Heart right ventricle (tissue), 16 donors: ENCODE measurements at regions not wholly inside any gene's neighbourhood (a gene's known extent, or its start where the extent isn't known, plus 50 kb on each side); places are given as distances from the start of the nearest gene placed in this dataset.

Experiments
- ATAC-seq, 8 donors: fragments of 200-7000 bp; cut with Tn5 transposase; one replicate each; pipeline ENCODE4 v1.9.1; 2020; ENCODE audit warnings: mild to moderate bottlenecking in 8 of 8, moderate library complexity in 8 of 8, moderate number of reproducible peaks in 1 of 8
- DNase-seq, 2 donors: peaks; one replicate each; pipeline ENCODE4 v3.0.0-alpha.2; 2020
- H3K27ac ChIP-seq, 10 donors: fragments of 200-600 bp; sonication (generic) in 2 of 10; one replicate each; pipeline versions ENCODE4 v1.5.0 to v1.8.0; 2020 to 2022; ENCODE audit warnings: mild to moderate bottlenecking in 3 of 10
- H3K27me3 ChIP-seq, 7 donors: fragments of 200-600 bp; one replicate each; pipeline ENCODE4 v1.8.0; 2021 to 2022; ENCODE audit warnings: mild to moderate bottlenecking in 2 of 7
- H3K36me3 ChIP-seq, 9 donors: fragments of 200-600 bp; sonication (generic) in 1 of 9; one replicate each; pipeline versions ENCODE4 v1.5.0 to v1.8.0; 2020 to 2022; ENCODE audit warnings: mild to moderate bottlenecking in 2 of 9
- H3K4me1 ChIP-seq, 9 donors: fragments of 200-600 bp; sonication (generic) in 1 of 9; one replicate each; pipeline versions ENCODE4 v1.5.0 to v1.8.0; 2020 to 2022; ENCODE audit warnings: mild to moderate bottlenecking in 4 of 9
- H3K4me3 ChIP-seq, 10 donors: fragments of 200-600 bp; sonication (generic) in 2 of 10; one replicate each; pipeline versions ENCODE4 v1.5.0 to v1.8.0; 2020 to 2022; ENCODE audit warnings: mild to moderate bottlenecking in 7 of 10, moderate library complexity in 2 of 10
- H3K9me3 ChIP-seq, 11 donors: fragments of 200-600 bp in 10 of 11; sonication (generic) in 2 of 11; one replicate each; pipeline versions ENCODE4 v1.5.0 to v1.8.0; 2013 to 2022; ENCODE audit warnings: mild to moderate bottlenecking in 2 of 11, control low read depth in 1 of 11, moderate library complexity in 1 of 11
- WGBS, 2 donors: extraction: QIAGEN DNeasy Blood & Tissue Kit; methylation state at CpG; one replicate each; pipeline ENCODE4 v1.1.7; 2013; ENCODE audit warnings: inconsistent platforms in 1 of 2; 5-methylcytosine and 5-hydroxymethylcytosine counted together
- intact Hi-C, 10 donors: fragments of 100-400 bp; cut with DNase I; formaldehyde crosslinking; loops; one replicate each; pipeline versions ENCODE4 v1.11.1 to v1.14.2; 2022
- TF ChIP-seq, protein P1 (sequence below), 9 donors: fragments of 200-600 bp; sonication (generic) in 2 of 9; IDR thresholded peaks; one replicate each; pipeline versions ENCODE4 v1.5.0 to v1.8.0; 2021 to 2022; ENCODE audit warnings: antibody characterized with exemption in 9 of 9, mild to moderate bottlenecking in 5 of 9, moderate library complexity in 1 of 9
- donor health status: Arrhythmogenic right ventricular cardiomyopathy.
- donor health status: ischemic (EF 13 %, LVEDD 7.1; RV severe dilation, severe dysfunction).
- donor health status: healthy with polysubstance abuse.
- donor health status: DM: no; HTN: yes; CAD: no.
- donor health status: DM: no; HTN: no; CAD: no.
- donor health status: ischemic (EF 25% LVEDD 6.9; RV normal size, moderate dysfunction).
- donor health status: ischemic (EF 25% LVEDD 5.7; RV mildly dilated, moderate dysfunction).
- donor health status: healthy.
- donor health status: DM: yes; HTN: yes; CAD: no.
- donor health status: Ischemic cardiomyopathy.
- donor health status: ischemic (EF 35%, LVEDD 5.7; RV mildly dilated, moderate dysfunction).
- donor health status: nonischemic (EF 11% LVEDD 7.7; RV severe dilation, severe dysfunction).
- donor health status: DM: yes; HTN: yes; CAD: no.
- donor health status: PGD.
- donor health status: ischemic (EF 29% LVEDD 5.4; RV normal size, mild dysfunction).
- donor health status: nonischemic (EF 23%, LVEDD 6.1; RV moderate dilation, normal function).

DNA sequence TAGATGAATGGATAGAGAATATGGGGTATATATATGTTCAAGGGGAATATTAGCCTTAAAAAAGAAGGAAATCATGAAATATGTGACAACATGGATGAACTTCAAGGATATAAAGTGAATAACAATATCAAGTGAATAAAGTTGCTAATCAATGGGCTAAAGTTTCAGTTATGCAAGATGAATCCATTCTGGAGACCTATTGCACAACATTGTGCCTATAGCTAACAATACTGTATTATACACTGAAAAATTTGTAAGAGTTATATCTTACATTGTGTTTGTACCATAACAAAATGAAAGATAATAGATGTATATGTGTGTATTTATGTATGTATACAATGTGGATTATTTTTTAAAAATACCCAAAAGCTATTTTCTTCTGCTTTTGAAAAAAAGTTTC, 96.3 kb upstream of the DPYD start:
- ATAC-seq = no peak

DNA sequence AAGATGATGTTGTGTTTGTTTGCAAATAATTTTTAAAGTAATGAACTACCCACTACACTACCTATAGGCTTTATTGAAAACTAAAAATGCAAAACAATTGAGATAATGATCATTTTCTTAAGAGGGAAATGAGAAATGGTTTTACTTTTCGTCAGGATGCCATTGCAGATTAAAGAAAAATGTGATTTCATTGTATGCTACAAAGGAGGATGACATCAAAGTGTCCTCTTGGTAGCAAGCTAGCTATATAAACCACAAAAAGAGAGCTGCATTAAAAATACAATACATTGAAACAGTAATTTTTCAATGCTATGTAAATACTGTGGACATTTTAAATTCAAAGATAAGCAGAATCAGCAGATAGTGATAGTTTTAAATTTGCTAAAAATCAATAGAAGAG, 87.5 kb upstream of the DPYD start:
- intact Hi-C loops = loop anchor here in 1 of 10 donors (5.0 to 10.0 kb wide), 2 partner anchors 736 to 1164 kb away; no protein-coding TSS in a partner anchor
- H3K4me1 ChIP-seq = no peaks in the 10 kb centered on the region
- 50 to 51% methylated on average over 1 of the region's 1 CpG for WGBS, 2 donors

More for the DNA sequence above, 96.3 kb upstream of the DPYD start:
- no peak overlapping the region for H3K4me3 ChIP-seq
- no peak overlapping the region for H3K27ac ChIP-seq
- no peaks in the 10 kb centered on the region for H3K4me1 ChIP-seq
- DNase-seq = no peak
- peaks cover 0 to 4% (median 0%) of the 10 kb centered on the region in 11 donors for H3K9me3 ChIP-seq
- TF ChIP-seq, protein P1, sequence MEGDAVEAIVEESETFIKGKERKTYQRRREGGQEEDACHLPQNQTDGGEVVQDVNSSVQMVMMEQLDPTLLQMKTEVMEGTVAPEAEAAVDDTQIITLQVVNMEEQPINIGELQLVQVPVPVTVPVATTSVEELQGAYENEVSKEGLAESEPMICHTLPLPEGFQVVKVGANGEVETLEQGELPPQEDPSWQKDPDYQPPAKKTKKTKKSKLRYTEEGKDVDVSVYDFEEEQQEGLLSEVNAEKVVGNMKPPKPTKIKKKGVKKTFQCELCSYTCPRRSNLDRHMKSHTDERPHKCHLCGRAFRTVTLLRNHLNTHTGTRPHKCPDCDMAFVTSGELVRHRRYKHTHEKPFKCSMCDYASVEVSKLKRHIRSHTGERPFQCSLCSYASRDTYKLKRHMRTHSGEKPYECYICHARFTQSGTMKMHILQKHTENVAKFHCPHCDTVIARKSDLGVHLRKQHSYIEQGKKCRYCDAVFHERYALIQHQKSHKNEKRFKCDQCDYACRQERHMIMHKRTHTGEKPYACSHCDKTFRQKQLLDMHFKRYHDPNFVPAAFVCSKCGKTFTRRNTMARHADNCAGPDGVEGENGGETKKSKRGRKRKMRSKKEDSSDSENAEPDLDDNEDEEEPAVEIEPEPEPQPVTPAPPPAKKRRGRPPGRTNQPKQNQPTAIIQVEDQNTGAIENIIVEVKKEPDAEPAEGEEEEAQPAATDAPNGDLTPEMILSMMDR (IDR thresholded peaks at IDR 0.05) = no peak
- no peaks in the 10 kb centered on the region for H3K36me3 ChIP-seq
- peaks cover 0 to 4% (median 0%) of the 10 kb centered on the region in 7 donors for H3K27me3 ChIP-seq
- intact Hi-C loops = no loop called here

DNA sequence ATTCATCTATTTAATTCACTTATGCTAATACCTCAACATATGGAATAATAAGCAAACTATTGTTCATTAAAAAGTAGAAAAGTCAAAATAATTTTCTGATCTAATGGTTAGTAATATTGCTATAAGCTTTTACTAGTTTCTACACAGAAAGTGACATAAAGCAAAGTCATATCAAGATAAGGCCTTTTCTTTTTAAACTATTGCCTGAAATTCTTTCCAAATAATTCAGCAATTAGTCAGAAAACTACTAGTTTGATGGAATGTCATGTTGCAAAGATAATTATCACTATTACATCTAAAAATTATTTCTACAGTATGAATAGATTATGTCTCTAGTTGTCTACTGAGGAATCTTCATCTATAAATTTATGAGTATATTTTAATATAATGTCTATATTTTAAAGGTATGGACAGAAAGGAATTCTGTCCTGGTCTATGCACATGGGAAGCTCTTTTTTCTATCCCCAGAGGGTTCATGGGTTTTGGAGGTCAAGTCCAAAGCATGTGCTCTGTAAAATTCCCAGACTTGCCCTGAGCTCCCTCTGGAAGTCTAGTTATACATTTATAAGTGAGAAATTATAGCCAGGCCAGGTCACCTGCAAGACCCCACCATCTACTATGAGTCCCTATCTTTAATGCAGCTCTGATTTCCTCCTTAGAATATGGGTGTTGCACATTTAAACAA, 84.6 kb upstream of the DPYD start:
- TF ChIP-seq, protein P1 (IDR thresholded peaks at IDR 0.05) = no peak
- Histone ChIP-seq H3K27ac (no peak overlapping the region), H3K4me3 (no peak overlapping the region), H3K4me1 (no peaks in the 10 kb centered on the region), H3K27me3 (no peaks in the 10 kb centered on the region), H3K36me3 (no peaks in the 10 kb centered on the region), H3K9me3 (no peaks in the 10 kb centered on the region)
- no peak for ATAC-seq
- intact Hi-C loops = loop anchor here in 1 of 10 donors (5.0 to 10.0 kb wide), 2 partner anchors 733 to 1161 kb away; no protein-coding TSS in a partner anchor
- no peak for DNase-seq

More for the DNA sequence above, 87.5 kb upstream of the DPYD start:
- no peaks in the 10 kb centered on the region for H3K27me3 ChIP-seq
- TF ChIP-seq, protein P1 (IDR thresholded peaks at IDR 0.05) = no peak
- H3K4me3 ChIP-seq = no peak overlapping the region
- no peak overlapping the region for H3K27ac ChIP-seq
- ATAC-seq = no peak
- no peaks in the 10 kb centered on the region for H3K9me3 ChIP-seq
- no peak for DNase-seq
- no peaks in the 10 kb centered on the region for H3K36me3 ChIP-seq

DNA sequence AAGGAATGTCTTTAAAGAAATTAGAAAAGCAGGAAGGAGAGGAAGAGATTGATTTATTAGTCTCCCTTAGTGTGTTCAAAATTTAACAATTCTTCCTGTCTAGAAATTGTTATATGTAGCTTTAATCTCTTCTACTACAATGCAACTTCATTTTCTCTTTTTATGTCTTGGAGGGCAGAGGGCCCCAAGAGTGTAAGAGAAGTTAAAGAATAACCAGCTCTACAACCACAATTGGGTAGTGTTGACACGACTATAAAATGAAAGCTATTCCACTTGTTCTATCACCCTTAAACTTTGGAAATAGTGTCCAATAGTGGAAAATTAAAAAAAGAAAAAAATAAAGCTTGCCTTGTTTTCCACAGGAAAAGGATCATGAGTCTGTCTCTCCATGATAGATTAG, 82.6 kb upstream of the DPYD start:
- H3K27me3 ChIP-seq = no peaks in the 10 kb centered on the region
- ATAC-seq = no peak
- no peak overlapping the region for H3K27ac ChIP-seq
- intact Hi-C loops = loop anchor here in 1 of 10 donors (10.0 kb wide), 1 partner anchor 1159 kb away; no protein-coding TSS in a partner anchor
- H3K4me3 ChIP-seq = no peak overlapping the region
- no peaks in the 10 kb centered on the region for H3K9me3 ChIP-seq
- no peaks in the 10 kb centered on the region for H3K4me1 ChIP-seq
- TF ChIP-seq, protein P1 (IDR thresholded peaks at IDR 0.05) = no peak
- no peak for DNase-seq
- WGBS, 2 donors = 50 to 63% methylated on average over 1 of the region's 1 CpG
- H3K36me3 ChIP-seq = no peaks in the 10 kb centered on the region
